ENCODE measurements at regions not wholly inside any gene's neighbourhood (a gene's known extent, or its start where the extent isn't known, plus 50 kb on each side); places are given as distances from the start of the nearest gene placed in this dataset.

GRCh38 chr13:26961890-26962615 lies 201.5 kb upstream of the GPR12 start:
- Histone ChIP-seq H3K36me3 (no peaks in the 10 kb centered on the region), H3K27me3 (peaks cover 0 to 13% of the 10 kb centered on the region in 2 donors), H3K4me3 (no peak overlapping the region), H3K27ac (no peak overlapping the region), H3K4me1 (no peaks in the 10 kb centered on the region), H3K9me3 (no peaks in the 10 kb centered on the region)
- no peak for DNase-seq (ENCODE audit: low spot score in 2 of 2)
- intact Hi-C loops (cut with DNase I; ENCODE audit: low total_unique reads) = no loop called here
- TF ChIP-seq POLR2AphosphoS5 (IDR thresholded peaks at IDR 0.05) (no peak), POLR2A (IDR thresholded peaks at IDR 0.05) (no peak), CTCF (IDR thresholded peaks at IDR 0.05) (no peak)

DNA sequence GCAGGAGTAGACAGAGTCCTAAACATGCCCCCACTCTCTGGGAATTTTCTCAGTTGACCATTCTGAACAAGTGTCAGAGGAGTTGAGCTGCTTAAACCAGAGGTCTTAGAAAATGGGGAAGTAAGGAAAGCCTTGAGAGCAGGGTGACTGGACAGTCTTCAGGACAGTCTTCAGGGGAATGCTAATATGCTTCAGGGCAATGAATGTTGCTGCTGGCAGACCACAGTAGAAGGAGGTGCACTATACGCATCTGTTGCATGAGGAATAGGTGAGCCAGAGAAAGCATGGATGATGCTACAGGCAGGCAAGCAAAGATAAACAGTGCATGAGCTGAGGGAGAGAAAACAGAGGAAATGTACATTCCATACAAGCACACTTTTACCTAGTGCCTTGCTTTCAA lies 196.6 kb upstream of the GPR12 start:
- Histone ChIP-seq H3K9me3 (no peaks in the 10 kb centered on the region), H3K4me1 (no peaks in the 10 kb centered on the region), H3K27ac (no peak overlapping the region), H3K27me3 (peaks cover 0 to 13% of the 10 kb centered on the region in 2 donors), H3K36me3 (no peaks in the 10 kb centered on the region), H3K4me3 (no peak overlapping the region)
- no peak for DNase-seq (ENCODE audit: low spot score in 2 of 2)
- TF ChIP-seq POLR2AphosphoS5 (IDR thresholded peaks at IDR 0.05) = no peak
- TF ChIP-seq POLR2A (IDR thresholded peaks at IDR 0.05) = no peak
- no peak for TF ChIP-seq CTCF (IDR thresholded peaks at IDR 0.05)
- intact Hi-C loops (cut with DNase I; ENCODE audit: low total_unique reads) = no loop called here

DNA sequence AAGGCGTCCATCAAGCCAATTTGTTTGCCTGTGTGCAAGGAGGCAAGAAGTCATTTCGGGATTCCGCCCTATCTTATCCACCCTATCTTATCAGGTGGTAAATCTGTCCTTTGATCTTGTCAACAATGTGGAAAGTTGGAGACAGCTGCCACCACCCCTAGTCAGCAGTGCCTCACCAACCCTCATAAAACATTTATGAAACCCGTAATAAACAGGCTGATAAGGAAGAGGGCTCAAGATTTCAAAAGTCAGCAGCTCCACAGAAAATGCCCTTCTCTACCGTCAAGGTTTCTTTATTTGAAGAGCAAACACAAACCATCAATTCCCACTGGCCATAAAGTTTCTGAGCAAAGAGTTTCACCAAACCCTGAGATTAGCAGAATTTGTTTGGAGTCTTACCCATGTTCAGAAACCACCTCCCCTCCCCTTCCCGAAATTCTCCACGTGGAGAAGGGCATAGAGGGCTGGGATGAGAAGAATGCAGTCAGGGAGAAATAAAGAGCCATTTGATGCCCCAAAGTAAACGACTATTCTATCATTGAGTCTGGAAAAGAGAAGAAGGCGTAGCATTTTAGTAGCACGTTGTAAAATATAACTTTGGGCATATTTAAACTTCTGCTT lies 196.0 kb upstream of the GPR12 start:
- no peaks in the 10 kb centered on the region for H3K9me3 ChIP-seq
- no peak overlapping the region for H3K4me3 ChIP-seq
- H3K27me3 ChIP-seq = peaks cover 0 to 13% of the 10 kb centered on the region in 2 donors
- H3K4me1 ChIP-seq = no peaks in the 10 kb centered on the region
- intact Hi-C loops (cut with DNase I; ENCODE audit: low total_unique reads) = no loop called here
- TF ChIP-seq POLR2AphosphoS5 (IDR thresholded peaks at IDR 0.05) = no peak
- TF ChIP-seq POLR2A (IDR thresholded peaks at IDR 0.05) = no peak
- no peak for TF ChIP-seq CTCF (IDR thresholded peaks at IDR 0.05)
- no peak overlapping the region for H3K27ac ChIP-seq
- no peak for DNase-seq (ENCODE audit: low spot score in 2 of 2)
- no peaks in the 10 kb centered on the region for H3K36me3 ChIP-seq

- no peak overlapping the region for H3K4me3 ChIP-seq
- no peaks in the 10 kb centered on the region for H3K36me3 ChIP-seq
- no peak overlapping the region for H3K27ac ChIP-seq
- no peaks in the 10 kb centered on the region for H3K9me3 ChIP-seq
- H3K4me1 ChIP-seq = no peaks in the 10 kb centered on the region
- intact Hi-C loops (cut with DNase I; ENCODE audit: low total_unique reads) = no loop called here
- H3K27me3 ChIP-seq = peaks cover 0 to 13% of the 10 kb centered on the region in 2 donors
- TF ChIP-seq CTCF (IDR thresholded peaks at IDR 0.05) (no peak), POLR2AphosphoS5 (IDR thresholded peaks at IDR 0.05) (no peak), POLR2A (IDR thresholded peaks at IDR 0.05) (no peak)
- DNase-seq (ENCODE audit: low spot score in 2 of 2) = no peak
Observed at GRCh38 chr13:26954976-26955375, 194.4 kb upstream of the GPR12 start.

DNA sequence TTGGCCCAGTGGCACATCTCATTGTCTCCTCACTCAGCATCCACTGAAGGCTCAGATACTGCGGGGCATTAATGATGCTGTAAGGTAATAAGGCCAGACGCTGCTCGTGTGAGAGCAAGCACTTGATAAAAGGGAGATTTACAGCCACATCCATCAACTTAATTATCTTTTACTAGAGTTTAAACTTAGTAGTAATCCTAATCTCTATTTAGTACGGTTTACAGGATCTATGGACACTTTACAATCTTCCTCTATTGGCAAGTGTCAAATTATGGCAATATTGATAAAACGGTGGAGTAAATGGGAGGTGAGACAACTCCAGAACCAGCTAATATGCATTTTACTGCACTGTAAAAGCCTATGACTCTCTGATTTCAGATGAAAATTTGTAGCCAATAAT lies 192.7 kb upstream of the GPR12 start:
- TF ChIP-seq POLR2AphosphoS5 (IDR thresholded peaks at IDR 0.05) = no peak
- no peak for TF ChIP-seq POLR2A (IDR thresholded peaks at IDR 0.05)
- no peak for TF ChIP-seq CTCF (IDR thresholded peaks at IDR 0.05)
- no peaks in the 10 kb centered on the region for H3K4me1 ChIP-seq
- no peaks in the 10 kb centered on the region for H3K9me3 ChIP-seq
- H3K27me3 ChIP-seq = peaks cover 0 to 5% of the 10 kb centered on the region in 2 donors
- intact Hi-C loops (cut with DNase I; ENCODE audit: low total_unique reads) = no loop called here
- H3K27ac ChIP-seq = no peak overlapping the region
- no peak for DNase-seq (ENCODE audit: low spot score in 2 of 2)
- H3K36me3 ChIP-seq = no peaks in the 10 kb centered on the region
- H3K4me3 ChIP-seq = no peak overlapping the region

All from breast epithelium (tissue), 4 donors.